ENCODE measurements at regions not wholly inside any gene's neighbourhood (a gene's known extent, or its start where the extent isn't known, plus 50 kb on each side); places are given as distances from the start of the nearest gene placed in this dataset.

- no peak for TF ChIP-seq POLR2A (IDR thresholded peaks at IDR 0.05)
- TF ChIP-seq, protein P1, sequence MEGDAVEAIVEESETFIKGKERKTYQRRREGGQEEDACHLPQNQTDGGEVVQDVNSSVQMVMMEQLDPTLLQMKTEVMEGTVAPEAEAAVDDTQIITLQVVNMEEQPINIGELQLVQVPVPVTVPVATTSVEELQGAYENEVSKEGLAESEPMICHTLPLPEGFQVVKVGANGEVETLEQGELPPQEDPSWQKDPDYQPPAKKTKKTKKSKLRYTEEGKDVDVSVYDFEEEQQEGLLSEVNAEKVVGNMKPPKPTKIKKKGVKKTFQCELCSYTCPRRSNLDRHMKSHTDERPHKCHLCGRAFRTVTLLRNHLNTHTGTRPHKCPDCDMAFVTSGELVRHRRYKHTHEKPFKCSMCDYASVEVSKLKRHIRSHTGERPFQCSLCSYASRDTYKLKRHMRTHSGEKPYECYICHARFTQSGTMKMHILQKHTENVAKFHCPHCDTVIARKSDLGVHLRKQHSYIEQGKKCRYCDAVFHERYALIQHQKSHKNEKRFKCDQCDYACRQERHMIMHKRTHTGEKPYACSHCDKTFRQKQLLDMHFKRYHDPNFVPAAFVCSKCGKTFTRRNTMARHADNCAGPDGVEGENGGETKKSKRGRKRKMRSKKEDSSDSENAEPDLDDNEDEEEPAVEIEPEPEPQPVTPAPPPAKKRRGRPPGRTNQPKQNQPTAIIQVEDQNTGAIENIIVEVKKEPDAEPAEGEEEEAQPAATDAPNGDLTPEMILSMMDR (IDR thresholded peaks at IDR 0.05) = no peak
- ATAC-seq (no peak), DNase-seq (no peak)
- Histone ChIP-seq H3K4me1 (no peaks in the 10 kb centered on the region), H3K27me3 (no peaks in the 10 kb centered on the region), H3K36me3 (no peaks in the 10 kb centered on the region), H3K9me3 (peaks cover 0 to 8% (median 0%) of the 10 kb centered on the region in 12 donors), H3K4me3 (no peak overlapping the region), H3K27ac (no peak overlapping the region)
- intact Hi-C loops (cut with DNase I) = no loop called here
Measured at GRCh38 chr7:118525020-118525419, 300.5 kb downstream of the ANKRD7 start.

DNA sequence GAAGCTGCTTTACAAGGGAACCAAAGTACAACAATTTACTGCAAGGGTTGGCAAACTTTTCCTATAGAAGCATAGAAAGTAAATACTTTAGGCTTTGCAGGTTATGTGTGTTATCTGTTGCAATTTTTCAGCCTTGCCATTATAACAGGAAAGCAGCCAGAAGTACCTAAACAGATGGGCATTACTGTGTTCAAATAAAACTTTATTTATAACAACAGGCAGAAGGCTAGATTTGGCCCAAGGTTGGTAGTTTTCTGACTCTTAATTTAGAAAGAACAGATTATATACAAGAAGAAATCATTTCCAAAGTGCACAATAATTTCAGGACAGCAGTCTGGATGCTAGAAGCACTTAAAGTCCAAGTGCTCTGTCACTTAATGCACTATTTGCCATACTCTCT lies 307.1 kb downstream of the ANKRD7 start:
- intact Hi-C loops (cut with DNase I) = no loop called here
- ATAC-seq = no peak

GRCh38 chr7:118559207-118559606 lies 334.7 kb downstream of the ANKRD7 start:
- Histone ChIP-seq H3K27ac (no peak overlapping the region), H3K4me1 (no peaks in the 10 kb centered on the region), H3K36me3 (no peaks in the 10 kb centered on the region), H3K9me3 (peaks cover 0 to 29% (median 9%) of the 10 kb centered on the region in 12 donors), H3K4me3 (no peak overlapping the region), H3K27me3 (no peaks in the 10 kb centered on the region)
- no peak for DNase-seq
- ATAC-seq = no peak
- intact Hi-C loops (cut with DNase I) = no loop called here
- TF ChIP-seq POLR2A (IDR thresholded peaks at IDR 0.05) = no peak
- TF ChIP-seq, protein P1 (IDR thresholded peaks at IDR 0.05) = no peak
- 75 to 81% (median 77%) methylated on average over 1 of the region's 1 CpG for WGBS, 4 donors

More for the DNA sequence above, 307.1 kb downstream of the ANKRD7 start:
- H3K36me3 ChIP-seq = no peaks in the 10 kb centered on the region
- no peak overlapping the region for H3K27ac ChIP-seq
- no peaks in the 10 kb centered on the region for H3K4me1 ChIP-seq
- H3K4me3 ChIP-seq = no peak overlapping the region
- DNase-seq = no peak
- no peak for TF ChIP-seq POLR2A (IDR thresholded peaks at IDR 0.05)
- TF ChIP-seq, protein P1 (IDR thresholded peaks at IDR 0.05) = no peak
- H3K9me3 ChIP-seq = no peaks in the 10 kb centered on the region
- H3K27me3 ChIP-seq = no peaks in the 10 kb centered on the region

DNA sequence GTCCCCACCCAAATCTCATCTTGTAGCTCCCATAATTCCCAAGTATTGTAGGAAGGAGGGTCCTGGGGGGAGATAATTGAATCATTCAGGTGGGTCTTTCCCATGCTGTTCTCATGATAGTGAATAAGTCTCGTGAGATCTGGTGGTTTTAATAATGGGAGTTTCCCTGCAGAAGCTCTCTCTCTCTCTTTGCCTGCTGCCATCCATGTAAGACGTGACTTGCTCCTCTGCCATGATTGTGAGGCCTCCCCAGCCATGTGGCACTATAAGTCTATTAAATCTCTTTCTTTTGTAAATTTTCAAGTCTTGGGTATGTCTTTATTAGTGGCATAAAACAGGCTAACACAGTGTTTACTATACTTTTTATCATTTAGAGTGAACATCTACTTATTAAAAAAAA lies 338.8 kb downstream of the ANKRD7 start:
- TF ChIP-seq POLR2A (IDR thresholded peaks at IDR 0.05) = no peak
- TF ChIP-seq, protein P1 (IDR thresholded peaks at IDR 0.05) = no peak
- Histone ChIP-seq H3K27ac (no peak overlapping the region), H3K4me3 (no peak overlapping the region), H3K36me3 (no peaks in the 10 kb centered on the region), H3K4me1 (no peaks in the 10 kb centered on the region), H3K9me3 (peaks cover 0 to 25% (median 9%) of the 10 kb centered on the region in 12 donors), H3K27me3 (no peaks in the 10 kb centered on the region)
- intact Hi-C loops (cut with DNase I) = no loop called here
- ATAC-seq = no peak
- WGBS, 4 donors = 54 to 72% (median 67%) methylated on average over 2 of the region's 2 CpGs
- no peak for DNase-seq

Data from heart left ventricle (tissue), 16 donors.